Hematopoietic multipotent progenitor cell treated with erythropoietin and hydrocortisone succinate and interleukin-3 and kit ligand, for 6 days (in vitro differentiated cells): ENCODE measurements at regions not wholly inside any gene's neighbourhood (a gene's known extent, or its start where the extent isn't known, plus 50 kb on each side); places are given as distances from the start of the nearest gene placed in this dataset.

Experiments used
- DNase-seq: peaks from one replicate; pipeline ENCODE4 v3.0.0-alpha.2; 2015

GRCh38 chr9:85884256-85884655 is 56.7 kb upstream of the NAA35 start:
- no peak for DNase-seq

- DNase-seq, result no peak
Observed at GRCh38 chr9:85890962-85891361, 50.0 kb upstream of the NAA35 start.
